Lower leg skin (tissue), 3 donors: ENCODE measurements at regions not wholly inside any gene's neighbourhood (a gene's known extent, or its start where the extent isn't known, plus 50 kb on each side); places are given as distances from the start of the nearest gene placed in this dataset.

Experiments
- POLR2A ChIP-seq, 2 donors: fragments of 450-650 bp; IDR thresholded peaks; one replicate each; pipeline ENCODE4 v1.6.1; 2016 to 2017; ENCODE audit warnings: antibody characterized with exemption in 2 of 2, mild to moderate bottlenecking in 1 of 2, moderate library complexity in 1 of 2
- TF ChIP-seq, protein P1 (sequence below), 3 donors: fragments of 450-650 bp; IDR thresholded peaks; one replicate each; pipeline ENCODE4 v1.5.1; 2016; ENCODE audit warnings: antibody characterized with exemption in 3 of 3, mild to moderate bottlenecking in 3 of 3, moderate library complexity in 2 of 3

DNA sequence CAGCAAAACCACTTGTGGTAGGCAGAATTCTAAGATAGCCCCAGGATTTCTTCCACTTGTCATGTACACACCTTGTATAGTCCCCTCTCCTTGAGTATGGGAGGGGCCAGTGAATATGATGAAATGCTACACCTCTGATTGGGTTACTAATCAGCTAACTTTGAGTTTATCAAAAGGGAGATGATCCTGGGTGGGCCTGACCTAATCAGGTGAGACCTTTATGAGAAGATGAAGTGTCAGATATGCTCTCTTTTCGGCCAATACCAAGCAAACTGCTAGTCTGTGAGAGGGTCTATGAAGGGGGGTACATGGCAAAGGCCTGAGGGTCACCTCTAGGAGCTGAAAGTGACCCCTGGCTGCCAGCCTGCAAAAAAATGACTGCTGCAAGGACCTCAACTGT is 154.3 kb upstream of the CRY1 start:
- TF ChIP-seq, protein P1, sequence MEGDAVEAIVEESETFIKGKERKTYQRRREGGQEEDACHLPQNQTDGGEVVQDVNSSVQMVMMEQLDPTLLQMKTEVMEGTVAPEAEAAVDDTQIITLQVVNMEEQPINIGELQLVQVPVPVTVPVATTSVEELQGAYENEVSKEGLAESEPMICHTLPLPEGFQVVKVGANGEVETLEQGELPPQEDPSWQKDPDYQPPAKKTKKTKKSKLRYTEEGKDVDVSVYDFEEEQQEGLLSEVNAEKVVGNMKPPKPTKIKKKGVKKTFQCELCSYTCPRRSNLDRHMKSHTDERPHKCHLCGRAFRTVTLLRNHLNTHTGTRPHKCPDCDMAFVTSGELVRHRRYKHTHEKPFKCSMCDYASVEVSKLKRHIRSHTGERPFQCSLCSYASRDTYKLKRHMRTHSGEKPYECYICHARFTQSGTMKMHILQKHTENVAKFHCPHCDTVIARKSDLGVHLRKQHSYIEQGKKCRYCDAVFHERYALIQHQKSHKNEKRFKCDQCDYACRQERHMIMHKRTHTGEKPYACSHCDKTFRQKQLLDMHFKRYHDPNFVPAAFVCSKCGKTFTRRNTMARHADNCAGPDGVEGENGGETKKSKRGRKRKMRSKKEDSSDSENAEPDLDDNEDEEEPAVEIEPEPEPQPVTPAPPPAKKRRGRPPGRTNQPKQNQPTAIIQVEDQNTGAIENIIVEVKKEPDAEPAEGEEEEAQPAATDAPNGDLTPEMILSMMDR (IDR thresholded peaks at IDR 0.05) = no peak
- no peak for TF ChIP-seq POLR2A (IDR thresholded peaks at IDR 0.05)
